K562 (cell line): ENCODE measurements at regions not wholly inside any gene's neighbourhood (a gene's known extent, or its start where the extent isn't known, plus 50 kb on each side); places are given as distances from the start of the nearest gene placed in this dataset.
A peak's percentile ranks its signal among the peaks of the same experiment; 100 is the strongest.

Source experiments
- ATAC-seq: fragments of 200-7000 bp; cut with Tn5 transposase; 3 replicates; pipeline ENCODE4 v1.9.1; 2020; ENCODE audit warnings: moderate library complexity
- BruUV-seq: library from RNA; stranded (reverse); fragments of 400-500 nt; replicated peaks from 2 replicates; lab custom pipeline; 2021; lab: Mats Ljungman, UMichigan
- CTCF ChIA-PET: fragments of 300-600 bp; formaldehyde crosslinking; extraction: SDS; loops from one replicate; lab custom pipeline; 2021; ENCODE audit warnings: low intra/inter-chr PET ratio; lab: Yijun Ruan, JAX
- POLR2A ChIA-PET: fragments of 300-600, 350-650 bp; sonication (Branson Sonifier 250); formaldehyde crosslinking; extraction: SDS; loops from one replicate; lab custom pipeline; 2021; ENCODE audit warnings: antibody characterized with exemption, inconsistent platforms; lab: Yijun Ruan, JAX
- DNase-seq, 4 experiments: peaks; one replicate each; pipeline versions ENCODE4 v3.0.0 to v3.0.0-alpha.2; 2011 to 2018; ENCODE audit warnings: low spot score in 3 of 4, mixed read lengths in 3 of 4; ENCODE audit errors: extremely low read depth in 1 of 4
- FAIRE-seq: peaks from 2 replicates; lab custom pipeline; 2011; peaks lifted over from hg19 to GRCh38; lab: Jason Lieb, UNC
- H2AFZ ChIP-seq: 2 replicates; pipeline ENCODE4 v1.6.0; 2011; ENCODE audit warnings: low read depth, low read length, control low read depth, inconsistent platforms
- H3K27ac ChIP-seq: fragments of 200-600 bp; 3 replicates; pipeline ENCODE4 v1.8.0; 2011; ENCODE audit warnings: low read depth, mild to moderate bottlenecking, control low read depth, inconsistent platforms, low read length, moderate library complexity, mixed read lengths; ENCODE audit errors: extremely low read depth
- H3K27me3 ChIP-seq, 2 experiments: fragments of 300-600 bp in 1 of 2; 2 replicates in 1 of 2; 3 replicates in 1 of 2; pipeline versions ENCODE4 v1.6.0 to v1.8.0; 2011; ENCODE audit warnings: inconsistent platforms in 2 of 2, low read length in 2 of 2, mild to moderate bottlenecking in 1 of 2, mixed read lengths in 1 of 2, moderate library complexity in 1 of 2; ENCODE audit not compliant: control insufficient read depth in 2 of 2, insufficient read depth in 2 of 2
- H3K36me3 ChIP-seq: fragments of 300-600 bp; 3 replicates; pipeline ENCODE4 v1.8.0; 2011; ENCODE audit warnings: mild to moderate bottlenecking, low read length, inconsistent platforms; ENCODE audit not compliant: control insufficient read depth, insufficient read depth
- H3K4me1 ChIP-seq, 2 experiments: fragments of 200-600 bp in 1 of 2; replicated peaks in 1 of 2; 2 replicates in 1 of 2; 3 replicates in 1 of 2; pipeline versions ENCODE4 v1.5.1 to v1.8.0; 2011; ENCODE audit warnings: inconsistent platforms in 2 of 2, low read length in 2 of 2, mild to moderate bottlenecking in 1 of 2, mixed read lengths in 1 of 2, moderate library complexity in 1 of 2; ENCODE audit not compliant: control insufficient read depth in 2 of 2, insufficient read depth in 2 of 2
- H3K4me2 ChIP-seq: 2 replicates; pipeline ENCODE4 v1.6.1; 2011; ENCODE audit warnings: low read length, control low read depth, inconsistent platforms, mixed read lengths; ENCODE audit not compliant: insufficient read depth
- H3K4me3 ChIP-seq: fragments of 200-600 bp; sonication (generic), shearing (Covaris generic); 2 replicates; pipeline ENCODE4 v1.5.1; 2016; ENCODE audit warnings: control low read depth, inconsistent platforms
- H3K79me2 ChIP-seq: fragments of 200-600 bp; 3 replicates; pipeline ENCODE4 v1.8.0; 2011; ENCODE audit warnings: low read length, inconsistent platforms; ENCODE audit not compliant: control insufficient read depth, insufficient read depth
- H3K9ac ChIP-seq, 2 experiments: 2 replicates each; pipeline versions ENCODE4 v1.6.0 to v1.6.1; 2011; ENCODE audit warnings: low read depth in 2 of 2, low read length in 2 of 2, control low read depth in 1 of 2, inconsistent platforms in 1 of 2, mild to moderate bottlenecking in 1 of 2, mixed read lengths in 1 of 2; ENCODE audit not compliant: insufficient read depth in 1 of 2
- H3K9me1 ChIP-seq: one replicate; pipeline ENCODE4 v1.6.0; 2011; ENCODE audit warnings: inconsistent platforms, mild to moderate bottlenecking, low read length, moderate library complexity; ENCODE audit not compliant: control insufficient read depth, insufficient read depth
- H3K9me3 ChIP-seq: replicated peaks from 2 replicates; pipeline ENCODE4 v1.5.1; 2011; ENCODE audit warnings: low read depth, low read length, inconsistent platforms; ENCODE audit not compliant: control insufficient read depth, insufficient read depth
- H4K20me1 ChIP-seq: replicated peaks from 2 replicates; pipeline ENCODE4 v1.6.1; 2011; ENCODE audit warnings: low read length, inconsistent platforms, mixed read lengths; ENCODE audit not compliant: control insufficient read depth, insufficient read depth
- BCOR ChIP-seq: fragments of 450-650 bp; IDR thresholded peaks from 2 replicates; pipeline ENCODE4 v1.6.1; 2016
- BRD4 ChIP-seq: fragments of 200-600 bp; sonication (generic); IDR thresholded peaks from 2 replicates; pipeline ENCODE4 v1.6.1; 2017; ENCODE audit warnings: inconsistent platforms
- FIP1L1 ChIP-seq: fragments of 200-400 bp; formaldehyde crosslinking; IDR thresholded peaks from 2 replicates; pipeline ENCODE4 v1.6.1; 2018; ENCODE audit warnings: mild to moderate bottlenecking, low read depth, low read length; ENCODE audit not compliant: poor library complexity, severe bottlenecking
- FOXA3 ChIP-seq, 2 experiments: fragments of 450-650 bp in 1 of 2; sonication (generic) in 1 of 2; formaldehyde crosslinking; IDR thresholded peaks in 1 of 2; conservative IDR thresholded peaks in 1 of 2; 2 replicates each; pipeline versions ENCODE4 v1.4.0 to v1.8.0; 2020 to 2022; ENCODE audit warnings: mild to moderate bottlenecking in 2 of 2, missing genetic modification reagents in 1 of 2
- HCFC1 ChIP-seq: IDR thresholded peaks from 2 replicates; pipeline ENCODE4 v1.6.1; 2012; ENCODE audit warnings: low read depth, low read length, improper control_type of control experiment
- HDAC6 ChIP-seq: IDR thresholded peaks from 2 replicates; pipeline ENCODE4 v1.6.1; 2012; ENCODE audit warnings: low read depth, mild to moderate bottlenecking, control low read depth, inconsistent platforms, low read length, moderate library complexity
- HDGF ChIP-seq: fragments of 450-650 bp; IDR thresholded peaks from 2 replicates; pipeline ENCODE4 v1.6.1; 2016
- MAFF ChIP-seq: IDR thresholded peaks from 2 replicates; pipeline ENCODE4 v1.6.1; 2012; ENCODE audit warnings: low read length, improper control_type of control experiment
- NCOA6 ChIP-seq: fragments of 450-650 bp; IDR thresholded peaks from 2 replicates; pipeline ENCODE4 v1.6.1; 2017; ENCODE audit warnings: mild to moderate bottlenecking
- NFYB ChIP-seq: IDR thresholded peaks from 2 replicates; pipeline ENCODE4 v1.6.1; 2011; ENCODE audit warnings: mild to moderate bottlenecking, moderate library complexity; ENCODE audit not compliant: insufficient read length; ENCODE audit errors: extremely low read depth
- PRMT5 ChIP-seq: sonication (generic); formaldehyde crosslinking; IDR thresholded peaks from 2 replicates; pipeline ENCODE4 v1.5.0; 2020; ENCODE audit warnings: missing genetic modification reagents
- STAT5B ChIP-seq: fragments of 250-450 bp; sonication (Bioruptor Pico); IDR thresholded peaks from 2 replicates; pipeline ENCODE4 v1.8.0; 2021; ENCODE audit warnings: mild to moderate bottlenecking, inconsistent platforms
- ZFP36 ChIP-seq: fragments of 150-350 bp; IDR thresholded peaks from 2 replicates; pipeline ENCODE4 v1.6.1; 2018; ENCODE audit warnings: low read length, low read depth; ENCODE audit not compliant: partially characterized antibody
- ZNF232 ChIP-seq: sonication (generic); formaldehyde crosslinking; IDR thresholded peaks from 2 replicates; pipeline ENCODE4 v1.8.0; 2022; ENCODE audit warnings: mild to moderate bottlenecking, missing genetic modification reagents
- ZNF263 ChIP-seq: sonication (generic); formaldehyde crosslinking; IDR thresholded peaks from 2 replicates; pipeline ENCODE4 v1.8.0; 2022; ENCODE audit warnings: mild to moderate bottlenecking, missing genetic modification reagents, borderline replicate concordance
- ZNF436 ChIP-seq: fragments of 250-450, 450-650 bp; sonication (Bioruptor Pico); formaldehyde crosslinking; IDR thresholded peaks from 2 replicates; pipeline ENCODE4 v1.7.0; 2020; ENCODE audit warnings: mild to moderate bottlenecking
- ZNF57 ChIP-seq: fragments of 450-650 bp; formaldehyde crosslinking; IDR thresholded peaks from 2 replicates; pipeline ENCODE4 v1.4.0; 2020; ENCODE audit warnings: mild to moderate bottlenecking, moderate library complexity
- ZNF695 ChIP-seq: fragments of 450-650 bp; formaldehyde crosslinking; IDR thresholded peaks from 2 replicates; pipeline ENCODE4 v1.4.0; 2020; ENCODE audit warnings: mild to moderate bottlenecking, moderate library complexity
- ZNF780A ChIP-seq: fragments of 250-450 bp; sonication (Bioruptor Pico); IDR thresholded peaks from 2 replicates; pipeline ENCODE4 v1.5.0; 2021; ENCODE audit warnings: mild to moderate bottlenecking
- WGBS: fragments of 100-300 bp; shearing (Covaris generic); methylation state at CpG from one replicate; pipeline ENCODE4 v1.1.6; 2016; ENCODE audit warnings: low coverage, mixed read lengths; ENCODE audit not compliant: insufficient coverage; ENCODE audit errors: missing lambda C conversion rate; 5-methylcytosine and 5-hydroxymethylcytosine counted together
- in situ Hi-C: fragments of 300-500 bp; cut with MboI; formaldehyde crosslinking; loops from 4 replicates; pipeline ENCODE4 v1.15.0; 2018; ENCODE audit warnings: inconsistent platforms, mixed read lengths
- intact Hi-C: fragments of 100-400 bp; cut with micrococcal nuclease; formaldehyde crosslinking; loops from 2 replicates; pipeline ENCODE4 v1.14.2; 2022
- TF ChIP-seq, protein P1 (sequence below), 2 experiments: fragments of 450-650 bp in 1 of 2; sonication (generic) in 1 of 2; formaldehyde crosslinking; conservative IDR thresholded peaks; 2 replicates each; pipeline versions ENCODE4 v1.4.0 to v1.8.1; 2020 to 2022; ENCODE audit warnings: mild to moderate bottlenecking in 1 of 2, missing genetic modification reagents in 1 of 2

DNA sequence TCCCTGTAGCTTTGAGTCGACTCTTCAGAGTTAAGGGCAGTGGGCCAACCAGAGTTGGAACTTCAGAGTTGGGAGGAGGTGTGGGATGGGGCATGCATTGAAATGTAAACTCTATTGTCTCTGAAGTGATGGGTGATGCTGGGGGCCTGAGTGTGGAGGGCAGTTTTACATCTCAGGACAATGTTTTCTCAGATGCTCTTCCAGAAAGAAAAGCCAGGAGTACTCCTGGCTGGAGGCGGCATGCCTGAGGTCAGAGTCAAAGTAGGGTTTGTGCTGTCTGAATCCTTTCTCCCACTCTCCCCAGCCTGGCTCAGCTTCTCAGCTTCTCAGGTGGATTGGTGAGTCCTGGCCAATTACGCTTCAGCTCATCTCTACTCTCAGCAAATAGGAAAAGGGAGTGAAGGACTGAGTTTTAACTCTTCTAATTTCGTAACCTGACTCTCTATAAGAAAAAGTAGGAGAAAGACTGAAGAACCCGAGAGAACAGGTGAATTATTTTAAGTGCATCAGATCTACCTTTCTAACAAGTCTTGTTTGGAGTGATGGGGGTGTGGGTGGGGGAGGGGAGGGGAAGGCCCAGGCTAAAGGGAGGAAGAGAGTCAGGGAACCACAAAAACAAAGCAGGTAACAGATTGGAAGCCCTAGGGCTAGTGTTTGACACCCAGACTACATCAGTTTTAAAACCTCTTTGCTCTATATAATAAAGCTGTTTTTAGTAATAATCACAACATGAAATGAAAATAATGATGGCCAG lies 107.5 kb upstream of the PELI1 start:
- in situ Hi-C loops (no loop called here), intact Hi-C loops (no loop called here)
- DNase-seq (peak in 1 of 4 experiments; percentile 14), ATAC-seq (peak; percentile 49; the same call in 2 of the 3 replicates), FAIRE-seq (no peak)
- POLR2A ChIA-PET: no interaction called here
- no TSS peak for BruUV-seq
- 81% methylated on average over 5 of the region's 5 CpGs for whole genome bisulfite sequencing
- Histone ChIP-seq H2AFZ (no peak overlapping the region), H3K27me3 (no peaks in the 10 kb centered on the region), H3K79me2 (no peaks in the 10 kb centered on the region), H4K20me1 (no peaks in the 10 kb centered on the region), H3K4me3 (no peak overlapping the region), H3K27ac (peak overlapping the region; percentile 36; the same call in 1 of the 3 replicates), H3K9me1 (no peaks in the 10 kb centered on the region), H3K4me2 (no peak overlapping the region), H3K36me3 (no peaks in the 10 kb centered on the region), H3K9ac (no peak overlapping the region), H3K9me3 (no peaks in the 10 kb centered on the region), H3K4me1 (peaks cover 0 to 6% of the 10 kb centered on the region in 2 experiments; a peak in 3 of 5 replicates)
- TF ChIP-seq STAT5B (CRISPR knock-in tag) (no peak), BRD4 (no peak), PRMT5 (CRISPR knock-in tag) (no peak), ZNF232 (CRISPR knock-in tag) (no peak), MAFF (no peak), HCFC1 (no peak), ZFP36 (no peak), HDGF (no peak), NCOA6 (no peak), NFYB (no peak), BCOR (no peak), FIP1L1 (no peak), FOXA3 (CRISPR knock-in tag; conservative IDR thresholded peaks at IDR 0.05 in 1 of 2, IDR thresholded peaks at IDR 0.05 in 1 of 2) (no peak), ZNF695 (no peak), ZNF57 (CRISPR knock-in tag) (no peak), ZNF436 (no peak), HDAC6 (no peak), ZNF780A (CRISPR knock-in tag) (no peak), ZNF263 (no peak)
- TF ChIP-seq, protein P1, sequence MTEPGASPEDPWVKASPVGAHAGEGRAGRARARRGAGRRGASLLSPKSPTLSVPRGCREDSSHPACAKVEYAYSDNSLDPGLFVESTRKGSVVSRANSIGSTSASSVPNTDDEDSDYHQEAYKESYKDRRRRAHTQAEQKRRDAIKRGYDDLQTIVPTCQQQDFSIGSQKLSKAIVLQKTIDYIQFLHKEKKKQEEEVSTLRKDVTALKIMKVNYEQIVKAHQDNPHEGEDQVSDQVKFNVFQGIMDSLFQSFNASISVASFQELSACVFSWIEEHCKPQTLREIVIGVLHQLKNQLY (CRISPR knock-in tag; conservative IDR thresholded peaks at IDR 0.05): no peak
- CTCF ChIA-PET: no interaction called here
